Adrenal gland (tissue), 5 donors: ENCODE measurements at regions not wholly inside any gene's neighbourhood (a gene's known extent, or its start where the extent isn't known, plus 50 kb on each side); places are given as distances from the start of the nearest gene placed in this dataset.

ENCODE experiments used
- POLR2A ChIP-seq, 2 donors: fragments of 450-650 bp; IDR thresholded peaks; one replicate each; pipeline ENCODE4 v1.6.1; 2017; ENCODE audit warnings: antibody characterized with exemption in 2 of 2, mild to moderate bottlenecking in 2 of 2, moderate library complexity in 1 of 2
- TF ChIP-seq, protein P1 (sequence below), 6 experiments: fragments of 450-650 bp in 4 of 6; fragments of 200-600 bp in 2 of 6; sonication (generic) in 1 of 6; IDR thresholded peaks; 1 replicate in 5 of 6; 2 replicates in 1 of 6; pipeline versions ENCODE4 v1.5.1 to v1.8.0; 2016 to 2021; ENCODE audit warnings: antibody characterized with exemption in 6 of 6, mild to moderate bottlenecking in 2 of 6, moderate library complexity in 1 of 6
- donor health status: DM: no; HTN: no; CAD: no.

DNA sequence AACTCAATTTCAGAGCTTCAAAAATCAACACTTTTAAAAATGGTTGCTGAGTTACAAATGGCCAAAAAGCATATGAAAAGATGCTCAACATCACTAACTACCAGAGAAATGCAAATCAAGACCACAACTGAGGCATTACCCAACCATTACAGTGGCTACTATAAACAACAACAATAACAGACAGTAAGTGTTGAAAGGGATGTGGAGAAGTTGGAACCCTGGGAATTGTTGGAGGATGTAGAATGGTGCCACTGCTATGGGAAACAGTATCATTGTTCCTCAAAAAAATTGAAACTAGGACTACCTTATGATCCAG is 173.3 kb upstream of the SPRED2 start:
- no peak for TF ChIP-seq POLR2A (IDR thresholded peaks at IDR 0.05)
- TF ChIP-seq, protein P1, sequence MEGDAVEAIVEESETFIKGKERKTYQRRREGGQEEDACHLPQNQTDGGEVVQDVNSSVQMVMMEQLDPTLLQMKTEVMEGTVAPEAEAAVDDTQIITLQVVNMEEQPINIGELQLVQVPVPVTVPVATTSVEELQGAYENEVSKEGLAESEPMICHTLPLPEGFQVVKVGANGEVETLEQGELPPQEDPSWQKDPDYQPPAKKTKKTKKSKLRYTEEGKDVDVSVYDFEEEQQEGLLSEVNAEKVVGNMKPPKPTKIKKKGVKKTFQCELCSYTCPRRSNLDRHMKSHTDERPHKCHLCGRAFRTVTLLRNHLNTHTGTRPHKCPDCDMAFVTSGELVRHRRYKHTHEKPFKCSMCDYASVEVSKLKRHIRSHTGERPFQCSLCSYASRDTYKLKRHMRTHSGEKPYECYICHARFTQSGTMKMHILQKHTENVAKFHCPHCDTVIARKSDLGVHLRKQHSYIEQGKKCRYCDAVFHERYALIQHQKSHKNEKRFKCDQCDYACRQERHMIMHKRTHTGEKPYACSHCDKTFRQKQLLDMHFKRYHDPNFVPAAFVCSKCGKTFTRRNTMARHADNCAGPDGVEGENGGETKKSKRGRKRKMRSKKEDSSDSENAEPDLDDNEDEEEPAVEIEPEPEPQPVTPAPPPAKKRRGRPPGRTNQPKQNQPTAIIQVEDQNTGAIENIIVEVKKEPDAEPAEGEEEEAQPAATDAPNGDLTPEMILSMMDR (IDR thresholded peaks at IDR 0.05): no peak
